ENCODE measurements at regions not wholly inside any gene's neighbourhood (a gene's known extent, or its start where the extent isn't known, plus 50 kb on each side); places are given as distances from the start of the nearest gene placed in this dataset.

- Histone ChIP-seq H3K36me3 (ENCODE audit: low read depth) (no peaks in the 10 kb centered on the region), H3K4me2 (no peak overlapping the region), H3F3A (ENCODE audit: insufficient read depth, low read depth) (peaks cover 10% of the 10 kb centered on the region; the same call in 1 of the 2 replicates), H2AFZ (no peak overlapping the region), H3K9me3 (ENCODE audit: insufficient read depth, low read depth) (peaks cover 2% of the 10 kb centered on the region; the same call in 1 of the 2 replicates), H3K27me3 (ENCODE audit: insufficient read depth, low read depth) (no peaks in the 10 kb centered on the region), H3K4me1 (replicated peaks; ENCODE audit: insufficient read depth) (peaks cover 12% of the 10 kb centered on the region; the same call in 1 of the 2 replicates), H3K79me2 (ENCODE audit: low read depth) (no peaks in the 10 kb centered on the region), H3K9me2 (ENCODE audit: insufficient read depth) (no peaks in the 10 kb centered on the region), H3K4me3 (no peak overlapping the region), H4K20me1 (ENCODE audit: insufficient read depth) (no peaks in the 10 kb centered on the region), H3K27ac (no peak overlapping the region)
- BruUV-seq (replicated peaks) = TSS peak; percentile 48
- no peak for TF ChIP-seq EZH2 (IDR thresholded peaks at IDR 0.05; ENCODE audit: low read depth)
- intact Hi-C loops (cut with micrococcal nuclease; ENCODE audit: unreplicated experiment) = no loop called here
- peak; percentile 11 to 56 for DNase-seq
- POLR2A ChIA-PET (ENCODE audit: unreplicated experiment) = interaction anchor here (0.6 kb wide), 1 partner anchor 113 kb away, joined by 3 read pairs; no protein-coding TSS in a partner anchor
- CTCF ChIA-PET = no interaction called here
These were observed 81.2 kb downstream of the UNC5CL start for GRCh38 chr6:40957616-40958492.

GRCh38 chr6:40956936-40957335 lies 82.1 kb downstream of the UNC5CL start:
- Histone ChIP-seq H3K4me1 (replicated peaks; ENCODE audit: insufficient read depth) (peaks cover 5% of the 10 kb centered on the region; the same call in 1 of the 2 replicates), H3F3A (ENCODE audit: insufficient read depth, low read depth) (peaks cover 4% of the 10 kb centered on the region; the same call in 1 of the 2 replicates), H3K27ac (no peak overlapping the region), H3K4me2 (no peak overlapping the region), H3K9me2 (ENCODE audit: insufficient read depth) (no peaks in the 10 kb centered on the region), H3K36me3 (ENCODE audit: low read depth) (no peaks in the 10 kb centered on the region), H3K9me3 (ENCODE audit: insufficient read depth, low read depth) (no peaks in the 10 kb centered on the region), H3K27me3 (ENCODE audit: insufficient read depth, low read depth) (no peaks in the 10 kb centered on the region), H3K79me2 (ENCODE audit: low read depth) (no peaks in the 10 kb centered on the region), H3K4me3 (no peak overlapping the region), H4K20me1 (ENCODE audit: insufficient read depth) (no peaks in the 10 kb centered on the region), H2AFZ (no peak overlapping the region)
- ChIA-PET POLR2A (ENCODE audit: unreplicated experiment) (interaction anchor here (0.7 kb wide), 1 partner anchor 298 kb away, joined by 5 read pairs; no protein-coding TSS in a partner anchor), CTCF (no interaction called here)
- intact Hi-C loops (cut with micrococcal nuclease; ENCODE audit: unreplicated experiment) = no loop called here
- BruUV-seq (replicated peaks) = no TSS peak
- no peak for TF ChIP-seq EZH2 (IDR thresholded peaks at IDR 0.05; ENCODE audit: low read depth)
- no peak for TF ChIP-seq CTCF (conservative IDR thresholded peaks at IDR 0.05)
- no peak for DNase-seq

GRCh38 chr6:40955178-40955545 lies 83.9 kb downstream of the UNC5CL start:
- Histone ChIP-seq H3K4me2 (no peak overlapping the region), H3K9me3 (ENCODE audit: insufficient read depth, low read depth) (no peaks in the 10 kb centered on the region), H3K4me1 (replicated peaks; ENCODE audit: insufficient read depth) (peaks cover 11% of the 10 kb centered on the region), H2AFZ (no peak overlapping the region), H3K79me2 (ENCODE audit: low read depth) (no peaks in the 10 kb centered on the region), H3K4me3 (no peak overlapping the region), H3F3A (ENCODE audit: insufficient read depth, low read depth) (no peaks in the 10 kb centered on the region), H3K27ac (no peak overlapping the region), H4K20me1 (ENCODE audit: insufficient read depth) (no peaks in the 10 kb centered on the region), H3K9me2 (ENCODE audit: insufficient read depth) (no peaks in the 10 kb centered on the region), H3K27me3 (ENCODE audit: insufficient read depth, low read depth) (no peaks in the 10 kb centered on the region), H3K36me3 (ENCODE audit: low read depth) (no peaks in the 10 kb centered on the region)
- CTCF ChIA-PET = no interaction called here
- DNase-seq = no peak
- TF ChIP-seq CTCF (conservative IDR thresholded peaks at IDR 0.05) (no peak), EZH2 (IDR thresholded peaks at IDR 0.05; ENCODE audit: low read depth) (no peak)
- no TSS peak for BruUV-seq (replicated peaks)
- intact Hi-C loops (cut with micrococcal nuclease; ENCODE audit: unreplicated experiment) = no loop called here
- POLR2A ChIA-PET (ENCODE audit: unreplicated experiment) = no interaction called here

All from PC-9 (cell line).